Lower lobe of right lung (tissue), 2 donors: ENCODE measurements at regions not wholly inside any gene's neighbourhood (a gene's known extent, or its start where the extent isn't known, plus 50 kb on each side); places are given as distances from the start of the nearest gene placed in this dataset.
"Not testable (repeated sequence)": the region's sequence is repeated elsewhere in the genome, so short reads cannot be mapped to it uniquely, and the experiment has no call there.

Experiments
- ATAC-seq, 2 donors: fragments of 200-7000 bp; cut with Tn5 transposase; one replicate each; pipeline ENCODE4 v1.9.1; 2020 to 2022; ENCODE audit warnings: mild to moderate bottlenecking in 2 of 2, moderate library complexity in 2 of 2
- DNase-seq: peaks from one replicate; pipeline ENCODE4 v3.0.0-alpha.2; 2020
- H3K27ac ChIP-seq: fragments of 200-600 bp; one replicate; pipeline ENCODE4 v1.8.0; 2022
- H3K27me3 ChIP-seq: fragments of 200-600 bp; one replicate; pipeline ENCODE4 v1.8.0; 2022; ENCODE audit warnings: low read depth
- H3K36me3 ChIP-seq: fragments of 200-600 bp; one replicate; pipeline ENCODE4 v1.8.0; 2022; ENCODE audit warnings: mild to moderate bottlenecking
- H3K4me1 ChIP-seq: fragments of 200-600 bp; one replicate; pipeline ENCODE4 v1.8.0; 2022
- H3K4me3 ChIP-seq: fragments of 200-600 bp; one replicate; pipeline ENCODE4 v1.8.0; 2022; ENCODE audit warnings: mild to moderate bottlenecking
- H3K9me3 ChIP-seq: fragments of 200-600 bp; one replicate; pipeline ENCODE4 v1.8.0; 2022
- intact Hi-C: fragments of 100-400 bp; cut with DNase I; formaldehyde crosslinking; loops from one replicate; pipeline ENCODE4 v1.11.0; 2022
- microRNA-seq: library from miRNA; unstranded; fragments of <30 nt; microRNA quantifications from one replicate; pipeline ENCODE4 v1.2.0, GENCODE V29; 2020; ENCODE audit warnings: borderline number of aligned reads
- TF ChIP-seq, protein P1 (sequence below): fragments of 200-600 bp; IDR thresholded peaks from one replicate; pipeline ENCODE4 v1.8.0; 2022; ENCODE audit warnings: antibody characterized with exemption, mild to moderate bottlenecking
- donor health status: DM: no; HTN: yes; CAD: no; lungs with severe emphysema.

DNA sequence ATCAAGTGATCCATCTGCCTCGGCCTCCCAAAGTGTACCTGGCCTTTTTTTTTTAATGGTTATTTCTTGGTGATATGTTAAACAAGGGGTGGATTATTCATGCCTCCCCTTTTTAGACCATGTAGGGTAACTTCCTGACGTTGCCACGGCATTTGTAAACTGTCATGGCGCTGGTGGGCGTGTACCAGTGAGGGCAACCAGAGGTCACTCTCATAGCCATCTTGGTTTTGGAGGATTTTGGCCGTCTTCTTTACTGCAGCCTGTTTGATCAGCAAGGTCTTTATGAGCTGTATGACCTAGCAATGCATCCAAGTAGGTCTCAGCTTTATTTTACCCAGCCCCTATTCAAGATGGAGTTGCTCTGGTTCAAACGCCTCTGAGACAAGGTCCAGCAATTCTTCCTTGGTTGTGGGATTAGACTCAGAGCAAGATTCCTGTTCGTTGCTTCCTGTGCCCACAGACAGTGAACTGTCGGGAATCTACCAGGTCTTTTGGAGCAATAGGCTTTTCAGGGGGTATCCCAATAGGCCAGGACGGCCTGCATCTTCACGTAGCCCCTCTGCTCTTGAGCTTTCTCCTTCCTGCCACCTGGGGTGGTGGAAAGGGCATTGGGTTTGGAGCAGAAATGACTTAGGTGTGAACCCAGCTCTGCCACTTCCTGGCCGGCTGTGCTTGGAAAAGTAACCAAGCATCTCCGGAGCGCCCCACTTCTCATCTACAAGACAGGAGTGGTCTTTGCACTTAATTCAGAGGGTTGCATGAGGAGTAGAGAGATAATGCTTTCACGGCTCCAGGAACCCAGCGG is 52.9 kb upstream of the SEC14L1 start:
- TF ChIP-seq, protein P1, sequence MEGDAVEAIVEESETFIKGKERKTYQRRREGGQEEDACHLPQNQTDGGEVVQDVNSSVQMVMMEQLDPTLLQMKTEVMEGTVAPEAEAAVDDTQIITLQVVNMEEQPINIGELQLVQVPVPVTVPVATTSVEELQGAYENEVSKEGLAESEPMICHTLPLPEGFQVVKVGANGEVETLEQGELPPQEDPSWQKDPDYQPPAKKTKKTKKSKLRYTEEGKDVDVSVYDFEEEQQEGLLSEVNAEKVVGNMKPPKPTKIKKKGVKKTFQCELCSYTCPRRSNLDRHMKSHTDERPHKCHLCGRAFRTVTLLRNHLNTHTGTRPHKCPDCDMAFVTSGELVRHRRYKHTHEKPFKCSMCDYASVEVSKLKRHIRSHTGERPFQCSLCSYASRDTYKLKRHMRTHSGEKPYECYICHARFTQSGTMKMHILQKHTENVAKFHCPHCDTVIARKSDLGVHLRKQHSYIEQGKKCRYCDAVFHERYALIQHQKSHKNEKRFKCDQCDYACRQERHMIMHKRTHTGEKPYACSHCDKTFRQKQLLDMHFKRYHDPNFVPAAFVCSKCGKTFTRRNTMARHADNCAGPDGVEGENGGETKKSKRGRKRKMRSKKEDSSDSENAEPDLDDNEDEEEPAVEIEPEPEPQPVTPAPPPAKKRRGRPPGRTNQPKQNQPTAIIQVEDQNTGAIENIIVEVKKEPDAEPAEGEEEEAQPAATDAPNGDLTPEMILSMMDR: no peak
- peaks cover 58% of the 10 kb centered on the region for H3K4me1 ChIP-seq
- peak overlapping the region; percentile 81 for H3K4me3 ChIP-seq
- ATAC-seq: no peak
- H3K9me3 ChIP-seq: no peaks in the 10 kb centered on the region
- intact Hi-C loops: loop anchor here (5.0 kb wide), 1 partner anchor 159 kb away; no protein-coding TSS in a partner anchor
- peak overlapping the region; percentile 92 for H3K27ac ChIP-seq
- peaks cover 28% of the 10 kb centered on the region for H3K36me3 ChIP-seq
- no peak for DNase-seq
- H3K27me3 ChIP-seq: peaks cover 5% of the 10 kb centered on the region

DNA sequence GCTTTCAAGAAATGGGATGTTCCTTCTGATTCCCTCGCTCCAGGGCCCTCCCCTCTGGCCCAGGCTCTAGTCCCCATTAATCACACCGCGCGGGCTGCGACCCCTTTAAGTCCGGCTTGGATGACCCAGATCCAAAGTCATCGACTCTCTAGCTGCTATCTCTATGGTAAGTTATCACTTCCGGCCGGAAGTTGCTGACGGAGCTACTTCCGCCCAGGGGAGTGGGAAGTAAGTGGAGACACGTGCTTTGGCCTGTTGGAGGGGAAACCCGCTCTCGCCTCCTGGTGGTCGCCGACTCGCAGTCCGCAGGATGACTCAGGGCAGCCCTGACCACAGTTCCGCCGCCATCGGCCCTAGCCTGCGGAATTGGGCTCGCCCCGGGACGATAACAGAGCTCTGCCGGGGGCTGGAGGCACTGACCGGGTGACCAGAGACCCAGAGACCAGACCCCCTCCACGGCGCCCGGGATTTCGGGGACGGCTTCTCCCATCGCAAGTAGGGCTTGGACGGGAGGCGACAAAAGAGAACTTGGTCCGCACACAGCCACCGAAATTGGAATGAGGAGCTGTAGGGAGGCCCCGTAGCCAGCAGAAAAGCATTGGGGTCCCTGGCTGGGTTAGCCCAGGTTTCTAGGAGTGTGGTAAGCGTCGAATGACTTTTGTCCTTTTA is 52.2 kb upstream of the SEC14L1 start:
- TF ChIP-seq, protein P1: peak; percentile 80
- peak overlapping the region; percentile 92 for H3K27ac ChIP-seq
- peaks cover 5% of the 10 kb centered on the region for H3K27me3 ChIP-seq
- DNase-seq (peak; percentile 93), ATAC-seq (peak; percentile 94)
- peaks cover 58% of the 10 kb centered on the region for H3K4me1 ChIP-seq
- peaks cover 36% of the 10 kb centered on the region for H3K36me3 ChIP-seq
- peak overlapping the region; percentile 81 for H3K4me3 ChIP-seq
- H3K9me3 ChIP-seq: no peaks in the 10 kb centered on the region
- intact Hi-C loops: loop anchor here (5.0 kb wide), 1 partner anchor 159 kb away; no protein-coding TSS in a partner anchor

DNA sequence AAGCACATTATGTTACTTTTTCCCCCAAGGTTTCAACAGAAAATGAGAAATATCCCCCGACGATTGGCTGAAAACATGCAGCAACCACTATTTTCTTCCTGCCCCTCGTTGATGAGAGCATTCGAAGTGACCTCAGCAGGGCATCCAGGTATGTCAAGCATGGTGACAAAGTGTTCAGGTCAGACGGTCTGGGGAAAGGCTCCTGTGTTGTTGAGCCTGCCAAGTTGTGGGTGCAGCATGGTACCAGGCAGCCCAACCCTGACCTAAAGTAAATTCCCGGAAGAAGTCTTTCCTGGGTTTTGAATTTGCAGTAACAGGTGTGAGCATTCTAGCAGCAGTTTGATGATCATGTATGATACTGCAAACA is 51.7 kb upstream of the SEC14L1 start:
- Histone ChIP-seq H3K9me3 (no peaks in the 10 kb centered on the region), H3K27ac (peak overlapping the region; percentile 92), H3K36me3 (peaks cover 41% of the 10 kb centered on the region), H3K4me1 (peaks cover 58% of the 10 kb centered on the region), H3K4me3 (peak overlapping the region; percentile 81), H3K27me3 (peaks cover 5% of the 10 kb centered on the region)
- DNase-seq: no peak
- TF ChIP-seq, protein P1: no peak
- ATAC-seq: peak; percentile 31 to 51
- intact Hi-C loops: loop anchor here (5.0 kb wide), 1 partner anchor 158 kb away; no protein-coding TSS in a partner anchor

DNA sequence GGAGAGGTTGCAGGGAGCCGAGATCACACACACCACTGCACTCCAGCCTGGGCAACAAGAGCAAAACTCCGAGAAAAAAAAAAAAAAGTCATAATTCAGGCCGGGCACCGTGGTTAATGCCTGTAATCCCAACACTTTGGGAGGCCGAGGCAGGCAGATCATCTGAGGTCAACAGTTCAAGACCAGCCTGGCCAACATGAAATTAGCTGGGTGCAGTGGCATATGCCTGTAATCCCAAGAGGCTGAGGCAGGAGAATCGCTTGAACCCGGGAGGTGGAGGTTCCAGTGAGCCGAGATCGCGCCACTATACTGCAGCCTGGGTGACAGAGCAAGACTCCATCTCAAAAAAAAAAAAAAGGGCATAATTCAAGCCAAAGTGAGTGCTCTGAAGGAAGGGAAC is 50.8 kb upstream of the SEC14L1 start:
- Histone ChIP-seq H3K36me3 (peaks cover 49% of the 10 kb centered on the region), H3K27ac (peak overlapping the region; percentile 92), H3K4me1 (peaks cover 58% of the 10 kb centered on the region), H3K4me3 (peak overlapping the region; percentile 81)
- DNase-seq, H3K9me3 ChIP-seq, H3K27me3 ChIP-seq, ATAC-seq: not testable (repeated sequence)
- intact Hi-C loops: loop anchor here (5.0 to 10.0 kb wide), 2 partner anchors 125 to 157 kb away; no protein-coding TSS in a partner anchor

DNA sequence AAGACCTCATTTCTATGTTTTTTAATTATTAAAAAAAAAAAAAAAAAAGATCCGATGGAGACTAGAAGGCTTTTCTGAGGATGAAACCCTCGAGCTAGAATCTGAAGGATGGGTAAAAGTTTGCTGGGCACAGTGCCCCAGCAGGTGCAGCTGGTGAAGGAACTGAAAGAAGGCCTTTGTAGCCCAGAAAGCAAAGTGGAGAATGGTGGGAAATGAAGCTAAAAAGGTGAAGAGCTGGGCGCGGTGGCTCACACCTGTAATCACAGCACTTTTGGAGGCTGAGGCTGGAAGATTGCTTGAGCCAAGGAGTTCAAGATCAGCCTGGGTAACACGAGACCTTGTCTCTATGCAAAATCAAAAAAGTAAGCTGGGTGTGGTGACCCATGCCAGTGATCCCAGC is 50.3 kb upstream of the SEC14L1 start:
- Histone ChIP-seq H3K4me1 (peaks cover 60% of the 10 kb centered on the region), H3K36me3 (peaks cover 55% of the 10 kb centered on the region), H3K27me3 (no peaks in the 10 kb centered on the region), H3K9me3 (no peaks in the 10 kb centered on the region), H3K27ac (no peak overlapping the region), H3K4me3 (no peak overlapping the region)
- intact Hi-C loops: loop anchor here (10.0 kb wide), 1 partner anchor 124 kb away; no protein-coding TSS in a partner anchor
- no peak for DNase-seq
- TF ChIP-seq, protein P1: no peak
- no peak for ATAC-seq

Small RNA genes in the stretch of these regions (microRNA-seq; reads per million reads assigned to microRNA genes)
- 11.1 reads per million, percentile 15 among the genes with 10 or more reads in this experiment for gene MIR6516
